ENCODE measurements at regions not wholly inside any gene's neighbourhood (a gene's known extent, or its start where the extent isn't known, plus 50 kb on each side); places are given as distances from the start of the nearest gene placed in this dataset.
"Not testable (repeated sequence)": the region's sequence is repeated elsewhere in the genome, so short reads cannot be mapped to it uniquely, and the experiment has no call there.

- no peak for DNase-seq
Measured at GRCh38 chr14:105601360-105602242, 75.2 kb downstream of the TMEM121 start.

- DNase-seq, result no peak
Measured at GRCh38 chr14:105602243-105602750, 75.9 kb downstream of the TMEM121 start.

GRCh38 chr14:105602799-105603793, 76.7 kb downstream of the TMEM121 start:
- no peak for DNase-seq

- DNase-seq, result not testable (repeated sequence)
Measured at GRCh38 chr14:105604531-105605463, 78.4 kb downstream of the TMEM121 start.

- no peak for DNase-seq
Measured at GRCh38 chr14:105605464-105606304, 79.3 kb downstream of the TMEM121 start.

GRCh38 chr14:105606305-105606975, 80.1 kb downstream of the TMEM121 start:
- not testable (repeated sequence) for DNase-seq

- DNase-seq, result not testable (repeated sequence)
Measured at GRCh38 chr14:105607025-105607424, 80.6 kb downstream of the TMEM121 start.

GRCh38 chr14:105614987-105615386, 88.6 kb downstream of the TMEM121 start:
- DNase-seq, result not testable (repeated sequence)

- not testable (repeated sequence) for DNase-seq
Measured at GRCh38 chr14:105615986-105616801, 89.8 kb downstream of the TMEM121 start.

- no peak for DNase-seq
Measured at GRCh38 chr14:105616802-105617192, 90.4 kb downstream of the TMEM121 start.

- no peak for DNase-seq
Measured at GRCh38 chr14:105617201-105617777, 90.9 kb downstream of the TMEM121 start.

- DNase-seq, result not testable (repeated sequence)
Measured at GRCh38 chr14:105617805-105618204, 91.4 kb downstream of the TMEM121 start.

- not testable (repeated sequence) for DNase-seq
Measured at GRCh38 chr14:105619324-105619723, 92.9 kb downstream of the TMEM121 start.

- not testable (repeated sequence) for DNase-seq
Measured at GRCh38 chr14:105620178-105620864, 93.9 kb downstream of the TMEM121 start.

GRCh38 chr14:105620865-105621471, 94.6 kb downstream of the TMEM121 start:
- not testable (repeated sequence) for DNase-seq

GRCh38 chr14:105621479-105622328, 95.3 kb downstream of the TMEM121 start:
- DNase-seq, result not testable (repeated sequence)
